ENCODE measurements at regions not wholly inside any gene's neighbourhood (a gene's known extent, or its start where the extent isn't known, plus 50 kb on each side); places are given as distances from the start of the nearest gene placed in this dataset.

DNA sequence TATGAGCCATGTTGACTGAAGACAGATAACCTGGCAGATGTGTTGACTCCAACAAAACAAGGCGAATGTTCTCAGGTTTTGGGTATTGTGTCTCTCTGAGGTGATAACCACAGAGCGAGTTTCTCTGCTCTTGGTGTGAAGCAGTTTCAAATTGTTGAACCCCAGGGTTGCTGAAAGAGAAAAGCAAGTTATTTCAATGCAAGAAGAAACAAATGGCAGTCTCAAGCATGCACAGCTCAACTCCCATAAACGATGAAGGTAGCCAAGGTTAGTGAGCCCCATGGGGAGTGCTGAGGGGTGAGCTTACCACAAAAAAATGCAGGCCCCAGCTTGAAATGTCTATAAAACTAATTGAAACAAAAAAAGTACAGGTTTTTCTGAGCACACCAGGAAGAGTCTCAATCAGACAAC lies 220.8 kb upstream of the DAPK1 start:
- TF ChIP-seq, protein P1, sequence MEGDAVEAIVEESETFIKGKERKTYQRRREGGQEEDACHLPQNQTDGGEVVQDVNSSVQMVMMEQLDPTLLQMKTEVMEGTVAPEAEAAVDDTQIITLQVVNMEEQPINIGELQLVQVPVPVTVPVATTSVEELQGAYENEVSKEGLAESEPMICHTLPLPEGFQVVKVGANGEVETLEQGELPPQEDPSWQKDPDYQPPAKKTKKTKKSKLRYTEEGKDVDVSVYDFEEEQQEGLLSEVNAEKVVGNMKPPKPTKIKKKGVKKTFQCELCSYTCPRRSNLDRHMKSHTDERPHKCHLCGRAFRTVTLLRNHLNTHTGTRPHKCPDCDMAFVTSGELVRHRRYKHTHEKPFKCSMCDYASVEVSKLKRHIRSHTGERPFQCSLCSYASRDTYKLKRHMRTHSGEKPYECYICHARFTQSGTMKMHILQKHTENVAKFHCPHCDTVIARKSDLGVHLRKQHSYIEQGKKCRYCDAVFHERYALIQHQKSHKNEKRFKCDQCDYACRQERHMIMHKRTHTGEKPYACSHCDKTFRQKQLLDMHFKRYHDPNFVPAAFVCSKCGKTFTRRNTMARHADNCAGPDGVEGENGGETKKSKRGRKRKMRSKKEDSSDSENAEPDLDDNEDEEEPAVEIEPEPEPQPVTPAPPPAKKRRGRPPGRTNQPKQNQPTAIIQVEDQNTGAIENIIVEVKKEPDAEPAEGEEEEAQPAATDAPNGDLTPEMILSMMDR (conservative IDR thresholded peaks at IDR 0.05), result no peak
- Histone ChIP-seq H3T11ph (ENCODE audit: low read length) (no peak overlapping the region), H4K20me1 (ENCODE audit: control insufficient read depth, insufficient read depth, insufficient read length) (no peaks in the 10 kb centered on the region), H3K27me3 (ENCODE audit: insufficient read depth, low read length) (no peaks in the 10 kb centered on the region), H3K9ac (ENCODE audit: extremely low read depth, insufficient read length, low read length) (no peak overlapping the region), H4K5ac (ENCODE audit: insufficient read length, low read depth, low read length) (no peak overlapping the region), H3K4ac (ENCODE audit: low read depth, low read length) (no peak overlapping the region), H3K14ac (ENCODE audit: insufficient read depth, low read length) (no peak overlapping the region), H3K79me2 (ENCODE audit: insufficient read depth, low read length) (no peaks in the 10 kb centered on the region), H3K23ac (ENCODE audit: insufficient read length, low read depth, low read length) (no peak overlapping the region), H4K8ac (replicated peaks; ENCODE audit: insufficient read length, low read depth, low read length) (no peak overlapping the region), H2AK5ac (ENCODE audit: insufficient read length, low read length) (no peak overlapping the region), H2BK20ac (ENCODE audit: low read depth, low read length, poor library complexity, severe bottlenecking) (no peak overlapping the region), H2BK15ac (ENCODE audit: low read depth, low read length) (no peak overlapping the region), H3K4me1 (ENCODE audit: insufficient read depth, low read length) (no peaks in the 10 kb centered on the region), H3K9me3 (ENCODE audit: control insufficient read depth, low read depth, low read length) (no peaks in the 10 kb centered on the region), H3K18ac (ENCODE audit: insufficient read length, low read depth, low read length) (no peak overlapping the region), H2BK12ac (ENCODE audit: insufficient read length, low read depth, low read length) (no peak overlapping the region), H3K79me1 (ENCODE audit: insufficient read depth, low read depth, low read length, poor library complexity, severe bottlenecking) (no peaks in the 10 kb centered on the region), H4K91ac (ENCODE audit: insufficient read length, low read depth, low read length) (no peak overlapping the region), H3K4me2 (ENCODE audit: insufficient read depth, insufficient read length, low read length) (no peak overlapping the region), H2AFZ (ENCODE audit: low read length) (no peak overlapping the region), H3K56ac (ENCODE audit: insufficient read length, low read depth, low read length) (no peak overlapping the region), H2BK120ac (ENCODE audit: low read depth, low read length, poor library complexity, severe bottlenecking) (no peak overlapping the region), H3K27ac (ENCODE audit: insufficient read length, low read depth, low read length) (no peak overlapping the region), H2BK5ac (ENCODE audit: insufficient read length, low read length) (no peak overlapping the region), H3K23me2 (ENCODE audit: insufficient read length, low read depth, low read length, poor library complexity, severe bottlenecking) (no peaks in the 10 kb centered on the region)
- no peaks in the 10 kb centered on the region for H3K36me3 Mint-ChIP-seq (ENCODE audit: insufficient read depth in 1 of 3, low read depth in 3 of 3)
- H3K27ac Mint-ChIP-seq, result no peak overlapping the region
- H3K9me3 Mint-ChIP-seq, result no peaks in the 10 kb centered on the region
- H3K4me3 Mint-ChIP-seq, result no peak overlapping the region
- WGBS (ENCODE audit: extremely low coverage, insufficient read length, low lambda C conversion rate), result no CpG with 5 or more reads among the region's 3 CpGs
- H3K4me1 Mint-ChIP-seq, result no peaks in the 10 kb centered on the region
- H3K27me3 Mint-ChIP-seq (ENCODE audit: low read depth), result peaks cover 2% of the 10 kb centered on the region; the same call in 1 of the 2 replicates
- no peak for DNase-seq
